ENCODE measurements at regions not wholly inside any gene's neighbourhood (a gene's known extent, or its start where the extent isn't known, plus 50 kb on each side); places are given as distances from the start of the nearest gene placed in this dataset.

DNA sequence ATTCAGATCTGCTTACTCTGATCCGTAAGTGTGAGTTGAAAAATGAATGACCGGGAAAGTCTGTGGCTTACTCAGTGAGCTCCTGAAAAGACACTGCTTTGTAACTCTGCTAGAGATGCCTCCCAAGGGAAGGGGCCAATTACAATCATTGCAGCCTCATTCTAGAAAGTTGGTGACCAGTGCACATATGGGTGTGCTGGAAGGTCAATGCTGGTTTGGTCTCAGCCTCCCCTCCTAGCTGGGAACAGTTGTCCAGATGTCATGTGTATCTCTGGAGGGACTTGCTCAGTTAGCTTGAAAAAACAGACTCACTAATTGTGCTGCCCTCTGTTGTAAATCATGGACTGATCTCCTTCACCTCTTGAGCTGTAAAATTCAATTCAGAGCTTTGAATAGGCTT is 405.0 kb downstream of the ADRA2A start:
- Histone ChIP-seq H3K27ac (ENCODE audit: extremely low read depth, low read depth, low read length) (no peak overlapping the region), H3K36me3 (ENCODE audit: control insufficient read depth in 2 of 2, insufficient read depth in 1 of 2, low read length in 2 of 2) (no peaks in the 10 kb centered on the region), H3K4me3 (ENCODE audit: low read depth, low read length) (no peak overlapping the region), H3K9me3 (ENCODE audit: control insufficient read depth, insufficient read depth, low read depth, low read length) (no peaks in the 10 kb centered on the region), H3K4me1 (ENCODE audit: control insufficient read depth, insufficient read depth, low read length) (no peaks in the 10 kb centered on the region)
- POLR2A ChIA-PET, result no interaction called here
- TF ChIP-seq RBAK (tag by site-specific recombination; IDR thresholded peaks at IDR 0.05) (no peak), ZNF677 (tag by site-specific recombination; IDR thresholded peaks at IDR 0.05) (no peak), SP7 (tag by site-specific recombination; IDR thresholded peaks at IDR 0.05) (no peak), ZNF391 (tag by site-specific recombination; IDR thresholded peaks at IDR 0.05; ENCODE audit: borderline replicate concordance, low read depth) (no peak), ZNF302 (tag by site-specific recombination; IDR thresholded peaks at IDR 0.05; ENCODE audit: low read depth) (no peak), KLF10 (tag by site-specific recombination; IDR thresholded peaks at IDR 0.05) (no peak), ZNF266 (tag by site-specific recombination; IDR thresholded peaks at IDR 0.05; ENCODE audit: low read depth) (no peak), ZNF843 (tag by site-specific recombination; IDR thresholded peaks at IDR 0.05) (no peak), ZNF747 (tag by site-specific recombination; IDR thresholded peaks at IDR 0.05) (no peak), KLF9 (tag by site-specific recombination; IDR thresholded peaks at IDR 0.05; ENCODE audit: low read depth) (no peak), ZFP3 (tag by site-specific recombination; IDR thresholded peaks at IDR 0.05; ENCODE audit: low read depth) (no peak), MYNN (tag by site-specific recombination; IDR thresholded peaks at IDR 0.05; ENCODE audit: borderline replicate concordance) (no peak), ZNF350 (tag by site-specific recombination; IDR thresholded peaks at IDR 0.05) (no peak), ZBTB11 (tag by site-specific recombination; conservative IDR thresholded peaks at IDR 0.05; ENCODE audit: low read depth) (no peak), BCL11A (tag by site-specific recombination; IDR thresholded peaks at IDR 0.05; ENCODE audit: low read depth) (no peak), ZBTB7A (tag by site-specific recombination; IDR thresholded peaks at IDR 0.05; ENCODE audit: low read depth) (no peak)
- TF ChIP-seq, protein P1, sequence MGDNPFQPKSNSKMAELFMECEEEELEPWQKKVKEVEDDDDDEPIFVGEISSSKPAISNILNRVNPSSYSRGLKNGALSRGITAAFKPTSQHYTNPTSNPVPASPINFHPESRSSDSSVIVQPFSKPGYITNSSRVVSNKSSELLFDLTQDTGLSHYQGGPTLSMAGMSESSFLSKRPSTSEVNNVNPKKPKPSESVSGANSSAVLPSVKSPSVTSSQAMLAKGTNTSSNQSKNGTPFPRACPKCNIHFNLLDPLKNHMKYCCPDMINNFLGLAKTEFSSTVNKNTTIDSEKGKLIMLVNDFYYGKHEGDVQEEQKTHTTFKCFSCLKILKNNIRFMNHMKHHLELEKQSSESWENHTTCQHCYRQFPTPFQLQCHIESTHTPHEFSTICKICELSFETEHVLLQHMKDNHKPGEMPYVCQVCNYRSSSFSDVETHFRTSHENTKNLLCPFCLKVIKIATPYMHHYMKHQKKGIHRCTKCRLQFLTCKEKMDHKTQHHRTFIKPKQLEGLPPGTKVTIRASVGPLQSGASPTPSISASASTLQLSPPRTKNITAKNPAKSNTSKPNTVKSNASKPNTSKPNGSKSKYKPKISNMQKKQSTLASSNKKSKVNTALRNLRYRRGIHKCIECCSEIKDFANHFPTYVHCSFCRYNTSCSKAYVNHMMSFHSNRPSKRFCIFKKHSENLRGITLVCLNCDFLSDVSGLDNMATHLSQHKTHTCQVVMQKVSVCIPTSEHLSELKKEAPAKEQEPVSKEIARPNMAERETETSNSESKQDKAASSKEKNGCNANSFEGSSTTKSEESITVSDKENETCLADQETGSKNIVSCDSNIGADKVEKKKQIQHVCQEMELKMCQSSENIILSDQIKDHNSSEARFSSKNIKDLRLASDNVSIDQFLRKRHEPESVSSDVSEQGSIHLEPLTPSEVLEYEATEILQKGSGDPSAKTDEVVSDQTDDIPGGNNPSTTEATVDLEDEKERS (tag by site-specific recombination; IDR thresholded peaks at IDR 0.05), result no peak
- TF ChIP-seq, protein P2, sequence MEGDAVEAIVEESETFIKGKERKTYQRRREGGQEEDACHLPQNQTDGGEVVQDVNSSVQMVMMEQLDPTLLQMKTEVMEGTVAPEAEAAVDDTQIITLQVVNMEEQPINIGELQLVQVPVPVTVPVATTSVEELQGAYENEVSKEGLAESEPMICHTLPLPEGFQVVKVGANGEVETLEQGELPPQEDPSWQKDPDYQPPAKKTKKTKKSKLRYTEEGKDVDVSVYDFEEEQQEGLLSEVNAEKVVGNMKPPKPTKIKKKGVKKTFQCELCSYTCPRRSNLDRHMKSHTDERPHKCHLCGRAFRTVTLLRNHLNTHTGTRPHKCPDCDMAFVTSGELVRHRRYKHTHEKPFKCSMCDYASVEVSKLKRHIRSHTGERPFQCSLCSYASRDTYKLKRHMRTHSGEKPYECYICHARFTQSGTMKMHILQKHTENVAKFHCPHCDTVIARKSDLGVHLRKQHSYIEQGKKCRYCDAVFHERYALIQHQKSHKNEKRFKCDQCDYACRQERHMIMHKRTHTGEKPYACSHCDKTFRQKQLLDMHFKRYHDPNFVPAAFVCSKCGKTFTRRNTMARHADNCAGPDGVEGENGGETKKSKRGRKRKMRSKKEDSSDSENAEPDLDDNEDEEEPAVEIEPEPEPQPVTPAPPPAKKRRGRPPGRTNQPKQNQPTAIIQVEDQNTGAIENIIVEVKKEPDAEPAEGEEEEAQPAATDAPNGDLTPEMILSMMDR (tag by site-specific recombination; IDR thresholded peaks at IDR 0.05), result no peak
- TF ChIP-seq, protein P3, sequence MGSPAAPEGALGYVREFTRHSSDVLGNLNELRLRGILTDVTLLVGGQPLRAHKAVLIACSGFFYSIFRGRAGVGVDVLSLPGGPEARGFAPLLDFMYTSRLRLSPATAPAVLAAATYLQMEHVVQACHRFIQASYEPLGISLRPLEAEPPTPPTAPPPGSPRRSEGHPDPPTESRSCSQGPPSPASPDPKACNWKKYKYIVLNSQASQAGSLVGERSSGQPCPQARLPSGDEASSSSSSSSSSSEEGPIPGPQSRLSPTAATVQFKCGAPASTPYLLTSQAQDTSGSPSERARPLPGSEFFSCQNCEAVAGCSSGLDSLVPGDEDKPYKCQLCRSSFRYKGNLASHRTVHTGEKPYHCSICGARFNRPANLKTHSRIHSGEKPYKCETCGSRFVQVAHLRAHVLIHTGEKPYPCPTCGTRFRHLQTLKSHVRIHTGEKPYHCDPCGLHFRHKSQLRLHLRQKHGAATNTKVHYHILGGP (tag by site-specific recombination; IDR thresholded peaks at IDR 0.05), result no peak
- TF ChIP-seq, protein P4, sequence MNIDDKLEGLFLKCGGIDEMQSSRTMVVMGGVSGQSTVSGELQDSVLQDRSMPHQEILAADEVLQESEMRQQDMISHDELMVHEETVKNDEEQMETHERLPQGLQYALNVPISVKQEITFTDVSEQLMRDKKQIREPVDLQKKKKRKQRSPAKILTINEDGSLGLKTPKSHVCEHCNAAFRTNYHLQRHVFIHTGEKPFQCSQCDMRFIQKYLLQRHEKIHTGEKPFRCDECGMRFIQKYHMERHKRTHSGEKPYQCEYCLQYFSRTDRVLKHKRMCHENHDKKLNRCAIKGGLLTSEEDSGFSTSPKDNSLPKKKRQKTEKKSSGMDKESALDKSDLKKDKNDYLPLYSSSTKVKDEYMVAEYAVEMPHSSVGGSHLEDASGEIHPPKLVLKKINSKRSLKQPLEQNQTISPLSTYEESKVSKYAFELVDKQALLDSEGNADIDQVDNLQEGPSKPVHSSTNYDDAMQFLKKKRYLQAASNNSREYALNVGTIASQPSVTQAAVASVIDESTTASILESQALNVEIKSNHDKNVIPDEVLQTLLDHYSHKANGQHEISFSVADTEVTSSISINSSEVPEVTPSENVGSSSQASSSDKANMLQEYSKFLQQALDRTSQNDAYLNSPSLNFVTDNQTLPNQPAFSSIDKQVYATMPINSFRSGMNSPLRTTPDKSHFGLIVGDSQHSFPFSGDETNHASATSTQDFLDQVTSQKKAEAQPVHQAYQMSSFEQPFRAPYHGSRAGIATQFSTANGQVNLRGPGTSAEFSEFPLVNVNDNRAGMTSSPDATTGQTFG (tag by site-specific recombination; IDR thresholded peaks at IDR 0.05; ENCODE audit: borderline replicate concordance), result no peak
- CTCF ChIA-PET, result interaction anchor here (0.6 kb wide), 1 partner anchor 156 kb away, joined by 3 read pairs; no protein-coding TSS in a partner anchor

Measured in HEK293 (cell line).